H1 (cell line): ENCODE measurements at regions not wholly inside any gene's neighbourhood (a gene's known extent, or its start where the extent isn't known, plus 50 kb on each side); places are given as distances from the start of the nearest gene placed in this dataset.

ENCODE experiments used
- CEBPB ChIP-seq: IDR thresholded peaks from 2 replicates; pipeline ENCODE4 v1.6.1; 2012; ENCODE audit warnings: low read depth, low read length
- TCF12 ChIP-seq: IDR thresholded peaks from 2 replicates; pipeline ENCODE4 v1.6.1; 2011; ENCODE audit warnings: low read depth, mild to moderate bottlenecking, low read length
- TF ChIP-seq, protein P1 (sequence below): IDR thresholded peaks from 2 replicates; pipeline ENCODE4 v1.6.1; 2012; ENCODE audit warnings: low read length, inconsistent platforms
- TF ChIP-seq, protein P2 (sequence below): IDR thresholded peaks from 2 replicates; pipeline ENCODE4 v1.6.1; 2011; ENCODE audit warnings: low read depth, mild to moderate bottlenecking, low read length; ENCODE audit not compliant: insufficient read depth
- TF ChIP-seq, protein P3 (sequence below), 3 experiments: IDR thresholded peaks; 1 replicate in 2 of 3; 2 replicates in 1 of 3; pipeline versions ENCODE4 v1.5.1 to v1.6.1; 2011; ENCODE audit warnings: low read length in 3 of 3, mild to moderate bottlenecking in 3 of 3, inconsistent platforms in 2 of 3, low read depth in 1 of 3, moderate library complexity in 1 of 3; ENCODE audit not compliant: insufficient read depth in 1 of 3; ENCODE audit errors: control extremely low read depth in 1 of 3
- TF ChIP-seq, protein P4 (sequence below): IDR thresholded peaks from 2 replicates; pipeline ENCODE4 v1.6.1; 2011; ENCODE audit warnings: low read length, improper control_type of control experiment

DNA sequence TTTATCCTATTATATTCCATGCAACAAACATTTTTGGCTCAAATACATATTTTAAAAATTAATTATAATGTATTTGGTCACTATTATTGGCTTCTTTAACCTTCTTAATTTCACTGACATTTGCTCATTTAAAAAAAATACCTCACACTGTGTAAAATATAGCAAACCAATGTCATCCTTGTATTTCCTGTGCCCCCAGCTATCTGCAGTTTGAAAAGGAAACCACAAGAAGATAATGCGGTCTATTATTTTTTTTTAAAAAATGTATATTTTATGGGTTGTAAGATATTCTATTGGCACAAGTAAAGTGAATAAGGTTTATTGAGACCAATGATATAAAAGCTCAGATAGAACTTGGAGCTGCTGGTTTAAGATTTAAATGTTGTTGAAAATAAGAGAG is 904.2 kb downstream of the SI start:
- TF ChIP-seq, protein P1, sequence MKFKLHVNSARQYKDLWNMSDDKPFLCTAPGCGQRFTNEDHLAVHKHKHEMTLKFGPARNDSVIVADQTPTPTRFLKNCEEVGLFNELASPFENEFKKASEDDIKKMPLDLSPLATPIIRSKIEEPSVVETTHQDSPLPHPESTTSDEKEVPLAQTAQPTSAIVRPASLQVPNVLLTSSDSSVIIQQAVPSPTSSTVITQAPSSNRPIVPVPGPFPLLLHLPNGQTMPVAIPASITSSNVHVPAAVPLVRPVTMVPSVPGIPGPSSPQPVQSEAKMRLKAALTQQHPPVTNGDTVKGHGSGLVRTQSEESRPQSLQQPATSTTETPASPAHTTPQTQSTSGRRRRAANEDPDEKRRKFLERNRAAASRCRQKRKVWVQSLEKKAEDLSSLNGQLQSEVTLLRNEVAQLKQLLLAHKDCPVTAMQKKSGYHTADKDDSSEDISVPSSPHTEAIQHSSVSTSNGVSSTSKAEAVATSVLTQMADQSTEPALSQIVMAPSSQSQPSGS, result no peak
- TF ChIP-seq, protein P2, sequence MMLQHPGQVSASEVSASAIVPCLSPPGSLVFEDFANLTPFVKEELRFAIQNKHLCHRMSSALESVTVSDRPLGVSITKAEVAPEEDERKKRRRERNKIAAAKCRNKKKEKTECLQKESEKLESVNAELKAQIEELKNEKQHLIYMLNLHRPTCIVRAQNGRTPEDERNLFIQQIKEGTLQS, result no peak
- TF ChIP-seq, protein P3, sequence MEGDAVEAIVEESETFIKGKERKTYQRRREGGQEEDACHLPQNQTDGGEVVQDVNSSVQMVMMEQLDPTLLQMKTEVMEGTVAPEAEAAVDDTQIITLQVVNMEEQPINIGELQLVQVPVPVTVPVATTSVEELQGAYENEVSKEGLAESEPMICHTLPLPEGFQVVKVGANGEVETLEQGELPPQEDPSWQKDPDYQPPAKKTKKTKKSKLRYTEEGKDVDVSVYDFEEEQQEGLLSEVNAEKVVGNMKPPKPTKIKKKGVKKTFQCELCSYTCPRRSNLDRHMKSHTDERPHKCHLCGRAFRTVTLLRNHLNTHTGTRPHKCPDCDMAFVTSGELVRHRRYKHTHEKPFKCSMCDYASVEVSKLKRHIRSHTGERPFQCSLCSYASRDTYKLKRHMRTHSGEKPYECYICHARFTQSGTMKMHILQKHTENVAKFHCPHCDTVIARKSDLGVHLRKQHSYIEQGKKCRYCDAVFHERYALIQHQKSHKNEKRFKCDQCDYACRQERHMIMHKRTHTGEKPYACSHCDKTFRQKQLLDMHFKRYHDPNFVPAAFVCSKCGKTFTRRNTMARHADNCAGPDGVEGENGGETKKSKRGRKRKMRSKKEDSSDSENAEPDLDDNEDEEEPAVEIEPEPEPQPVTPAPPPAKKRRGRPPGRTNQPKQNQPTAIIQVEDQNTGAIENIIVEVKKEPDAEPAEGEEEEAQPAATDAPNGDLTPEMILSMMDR (IDR thresholded peaks at IDR 0.05; ENCODE audit: control extremely low read depth in 1 of 3, insufficient read depth in 1 of 3, low read depth in 1 of 3, low read length in 3 of 3), result no peak
- TF ChIP-seq, protein P4, sequence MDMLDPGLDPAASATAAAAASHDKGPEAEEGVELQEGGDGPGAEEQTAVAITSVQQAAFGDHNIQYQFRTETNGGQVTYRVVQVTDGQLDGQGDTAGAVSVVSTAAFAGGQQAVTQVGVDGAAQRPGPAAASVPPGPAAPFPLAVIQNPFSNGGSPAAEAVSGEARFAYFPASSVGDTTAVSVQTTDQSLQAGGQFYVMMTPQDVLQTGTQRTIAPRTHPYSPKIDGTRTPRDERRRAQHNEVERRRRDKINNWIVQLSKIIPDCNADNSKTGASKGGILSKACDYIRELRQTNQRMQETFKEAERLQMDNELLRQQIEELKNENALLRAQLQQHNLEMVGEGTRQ, result no peak
- no peak for TF ChIP-seq CEBPB
- no peak for TF ChIP-seq TCF12
